K562 (cell line): ENCODE measurements at regions not wholly inside any gene's neighbourhood (a gene's known extent, or its start where the extent isn't known, plus 50 kb on each side); places are given as distances from the start of the nearest gene placed in this dataset.

Experiments
- ATAC-seq: fragments of 200-7000 bp; cut with Tn5 transposase; 3 replicates; pipeline ENCODE4 v1.9.1; 2020; ENCODE audit warnings: moderate library complexity
- BruUV-seq: library from RNA; stranded (reverse); fragments of 400-500 nt; replicated peaks from 2 replicates; lab custom pipeline; 2021; lab: Mats Ljungman, UMichigan
- CTCF ChIA-PET: fragments of 300-600 bp; formaldehyde crosslinking; extraction: SDS; loops from one replicate; lab custom pipeline; 2021; ENCODE audit warnings: low intra/inter-chr PET ratio; lab: Yijun Ruan, JAX
- POLR2A ChIA-PET: fragments of 300-600, 350-650 bp; sonication (Branson Sonifier 250); formaldehyde crosslinking; extraction: SDS; loops from one replicate; lab custom pipeline; 2021; ENCODE audit warnings: antibody characterized with exemption, inconsistent platforms; lab: Yijun Ruan, JAX
- DNase-seq, 4 experiments: peaks; one replicate each; pipeline versions ENCODE4 v3.0.0 to v3.0.0-alpha.2; 2011 to 2018; ENCODE audit warnings: low spot score in 3 of 4, mixed read lengths in 3 of 4; ENCODE audit errors: extremely low read depth in 1 of 4
- FAIRE-seq: peaks from 2 replicates; lab custom pipeline; 2011; peaks lifted over from hg19 to GRCh38; lab: Jason Lieb, UNC
- H2AFZ ChIP-seq: 2 replicates; pipeline ENCODE4 v1.6.0; 2011; ENCODE audit warnings: low read depth, low read length, control low read depth, inconsistent platforms
- H3K27ac ChIP-seq: fragments of 200-600 bp; 3 replicates; pipeline ENCODE4 v1.8.0; 2011; ENCODE audit warnings: low read depth, mild to moderate bottlenecking, control low read depth, inconsistent platforms, low read length, moderate library complexity, mixed read lengths; ENCODE audit errors: extremely low read depth
- H3K27me3 ChIP-seq, 2 experiments: fragments of 300-600 bp in 1 of 2; 2 replicates in 1 of 2; 3 replicates in 1 of 2; pipeline versions ENCODE4 v1.6.0 to v1.8.0; 2011; ENCODE audit warnings: inconsistent platforms in 2 of 2, low read length in 2 of 2, mild to moderate bottlenecking in 1 of 2, mixed read lengths in 1 of 2, moderate library complexity in 1 of 2; ENCODE audit not compliant: control insufficient read depth in 2 of 2, insufficient read depth in 2 of 2
- H3K36me3 ChIP-seq: fragments of 300-600 bp; 3 replicates; pipeline ENCODE4 v1.8.0; 2011; ENCODE audit warnings: mild to moderate bottlenecking, low read length, inconsistent platforms; ENCODE audit not compliant: control insufficient read depth, insufficient read depth
- H3K4me1 ChIP-seq, 2 experiments: fragments of 200-600 bp in 1 of 2; replicated peaks in 1 of 2; 2 replicates in 1 of 2; 3 replicates in 1 of 2; pipeline versions ENCODE4 v1.5.1 to v1.8.0; 2011; ENCODE audit warnings: inconsistent platforms in 2 of 2, low read length in 2 of 2, mild to moderate bottlenecking in 1 of 2, mixed read lengths in 1 of 2, moderate library complexity in 1 of 2; ENCODE audit not compliant: control insufficient read depth in 2 of 2, insufficient read depth in 2 of 2
- H3K4me2 ChIP-seq: 2 replicates; pipeline ENCODE4 v1.6.1; 2011; ENCODE audit warnings: low read length, control low read depth, inconsistent platforms, mixed read lengths; ENCODE audit not compliant: insufficient read depth
- H3K4me3 ChIP-seq: fragments of 200-600 bp; sonication (generic), shearing (Covaris generic); 2 replicates; pipeline ENCODE4 v1.5.1; 2016; ENCODE audit warnings: control low read depth, inconsistent platforms
- H3K79me2 ChIP-seq: fragments of 200-600 bp; 3 replicates; pipeline ENCODE4 v1.8.0; 2011; ENCODE audit warnings: low read length, inconsistent platforms; ENCODE audit not compliant: control insufficient read depth, insufficient read depth
- H3K9ac ChIP-seq, 2 experiments: 2 replicates each; pipeline versions ENCODE4 v1.6.0 to v1.6.1; 2011; ENCODE audit warnings: low read depth in 2 of 2, low read length in 2 of 2, control low read depth in 1 of 2, inconsistent platforms in 1 of 2, mild to moderate bottlenecking in 1 of 2, mixed read lengths in 1 of 2; ENCODE audit not compliant: insufficient read depth in 1 of 2
- H3K9me1 ChIP-seq: one replicate; pipeline ENCODE4 v1.6.0; 2011; ENCODE audit warnings: inconsistent platforms, mild to moderate bottlenecking, low read length, moderate library complexity; ENCODE audit not compliant: control insufficient read depth, insufficient read depth
- H3K9me3 ChIP-seq: replicated peaks from 2 replicates; pipeline ENCODE4 v1.5.1; 2011; ENCODE audit warnings: low read depth, low read length, inconsistent platforms; ENCODE audit not compliant: control insufficient read depth, insufficient read depth
- H4K20me1 ChIP-seq: replicated peaks from 2 replicates; pipeline ENCODE4 v1.6.1; 2011; ENCODE audit warnings: low read length, inconsistent platforms, mixed read lengths; ENCODE audit not compliant: control insufficient read depth, insufficient read depth
- BMI1 ChIP-seq: fragments of 150-350 bp; IDR thresholded peaks from 2 replicates; pipeline ENCODE4 v1.6.1; 2014; ENCODE audit warnings: low read length
- CCNT2 ChIP-seq: IDR thresholded peaks from 2 replicates; pipeline ENCODE4 v1.6.1; 2011; ENCODE audit warnings: borderline replicate concordance, low read depth, mild to moderate bottlenecking, moderate library complexity, mixed read lengths, low read length; ENCODE audit not compliant: insufficient read length; ENCODE audit errors: extremely low read depth
- MEIS2 ChIP-seq: fragments of 450-650 bp; IDR thresholded peaks from 2 replicates; pipeline ENCODE4 v1.6.1; 2014; ENCODE audit warnings: mild to moderate bottlenecking; ENCODE audit not compliant: partially characterized antibody
- WGBS: fragments of 100-300 bp; shearing (Covaris generic); methylation state at CpG from one replicate; pipeline ENCODE4 v1.1.6; 2016; ENCODE audit warnings: low coverage, mixed read lengths; ENCODE audit not compliant: insufficient coverage; ENCODE audit errors: missing lambda C conversion rate; 5-methylcytosine and 5-hydroxymethylcytosine counted together
- in situ Hi-C: fragments of 300-500 bp; cut with MboI; formaldehyde crosslinking; loops from 4 replicates; pipeline ENCODE4 v1.15.0; 2018; ENCODE audit warnings: inconsistent platforms, mixed read lengths
- intact Hi-C: fragments of 100-400 bp; cut with micrococcal nuclease; formaldehyde crosslinking; loops from 2 replicates; pipeline ENCODE4 v1.14.2; 2022
- TF ChIP-seq, protein P1 (sequence below), 2 experiments: fragments of 450-650 bp; IDR thresholded peaks; 2 replicates each; pipeline ENCODE4 v1.6.1; 2016

DNA sequence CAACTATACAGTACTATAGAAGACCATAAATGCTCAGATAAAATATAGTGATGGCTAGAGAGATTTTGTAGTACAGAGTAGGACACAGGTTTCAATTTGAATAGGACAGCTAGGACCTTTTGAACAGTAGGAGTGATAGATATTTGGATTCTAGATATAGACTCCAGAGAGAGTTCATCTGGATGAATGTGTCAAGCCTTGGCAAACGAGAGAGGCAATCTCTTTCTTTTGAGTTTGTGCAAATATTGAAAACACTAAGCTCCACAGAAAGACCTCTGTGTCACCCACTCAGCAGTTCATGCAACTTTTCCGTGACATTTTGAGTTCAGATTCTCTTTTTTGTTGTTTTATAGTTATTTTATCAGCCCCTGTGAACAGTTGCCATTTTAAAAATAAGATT is 834.3 kb upstream of the COBL start:
- 0% methylated on average over 2 of the region's 2 CpGs for WGBS
- FAIRE-seq (no peak), DNase-seq (no peak), ATAC-seq (no peak)
- ChIA-PET POLR2A (no interaction called here), CTCF (no interaction called here)
- no peak overlapping the region for H3K9ac ChIP-seq
- no peaks in the 10 kb centered on the region for H3K9me1 ChIP-seq
- H3K36me3 ChIP-seq: no peaks in the 10 kb centered on the region
- no peak for TF ChIP-seq MEIS2
- TF ChIP-seq BMI1: no peak
- TF ChIP-seq, protein P1, sequence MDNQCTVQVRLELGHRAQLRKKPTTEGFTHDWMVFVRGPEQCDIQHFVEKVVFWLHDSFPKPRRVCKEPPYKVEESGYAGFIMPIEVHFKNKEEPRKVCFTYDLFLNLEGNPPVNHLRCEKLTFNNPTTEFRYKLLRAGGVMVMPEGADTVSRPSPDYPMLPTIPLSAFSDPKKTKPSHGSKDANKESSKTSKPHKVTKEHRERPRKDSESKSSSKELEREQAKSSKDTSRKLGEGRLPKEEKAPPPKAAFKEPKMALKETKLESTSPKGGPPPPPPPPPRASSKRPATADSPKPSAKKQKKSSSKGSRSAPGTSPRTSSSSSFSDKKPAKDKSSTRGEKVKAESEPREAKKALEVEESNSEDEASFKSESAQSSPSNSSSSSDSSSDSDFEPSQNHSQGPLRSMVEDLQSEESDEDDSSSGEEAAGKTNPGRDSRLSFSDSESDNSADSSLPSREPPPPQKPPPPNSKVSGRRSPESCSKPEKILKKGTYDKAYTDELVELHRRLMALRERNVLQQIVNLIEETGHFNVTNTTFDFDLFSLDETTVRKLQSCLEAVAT (IDR thresholded peaks at IDR 0.05): no peak
- H3K4me1 ChIP-seq: no peaks in the 10 kb centered on the region
- in situ Hi-C loops: no loop called here
- no peak overlapping the region for H2AFZ ChIP-seq
- H4K20me1 ChIP-seq: no peaks in the 10 kb centered on the region
- H3K4me3 ChIP-seq: no peak overlapping the region
- H3K4me2 ChIP-seq: no peak overlapping the region
- no peak overlapping the region for H3K27ac ChIP-seq
- H3K79me2 ChIP-seq: no peaks in the 10 kb centered on the region
- no TSS peak for BruUV-seq
- H3K9me3 ChIP-seq: no peaks in the 10 kb centered on the region
- intact Hi-C loops: no loop called here
- H3K27me3 ChIP-seq: no peaks in the 10 kb centered on the region

DNA sequence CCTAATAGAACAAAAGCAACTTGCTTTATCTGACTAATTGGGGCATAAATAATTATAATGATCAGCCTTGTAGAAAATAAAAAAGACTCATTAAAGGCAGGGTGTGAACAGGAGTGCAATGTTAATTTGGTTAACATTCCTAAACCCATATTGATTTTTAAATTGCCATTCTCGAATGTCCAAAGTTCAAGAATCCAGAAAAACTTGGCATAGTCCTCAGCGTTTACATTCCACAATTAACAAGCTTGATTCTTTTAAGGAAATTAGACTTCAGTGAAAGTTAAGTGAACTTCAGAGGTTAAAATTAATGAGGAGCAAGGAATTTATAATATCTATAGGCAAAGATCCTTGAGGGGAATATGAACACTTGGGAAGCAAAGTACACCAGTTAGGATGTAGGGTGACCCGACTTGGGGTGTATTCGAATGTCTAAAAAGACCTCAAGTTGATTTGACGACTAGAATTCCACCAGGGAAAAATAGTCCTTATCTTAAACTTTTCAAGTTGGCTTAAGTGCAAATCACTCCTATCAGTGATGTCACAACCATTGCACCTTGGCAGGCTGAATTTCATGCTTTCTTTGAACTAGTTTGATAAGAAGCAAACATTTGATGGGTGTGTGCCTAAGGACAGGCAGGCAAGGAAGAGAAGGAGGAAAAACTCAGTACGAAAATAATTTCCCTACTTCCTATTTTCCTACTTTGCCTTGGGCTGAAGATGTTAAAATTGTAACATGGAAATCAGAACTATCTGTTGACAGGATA is 830.4 kb upstream of the COBL start:
- no peaks in the 10 kb centered on the region for H3K9me1 ChIP-seq
- H4K20me1 ChIP-seq: no peaks in the 10 kb centered on the region
- no peak overlapping the region for H2AFZ ChIP-seq
- H3K79me2 ChIP-seq: no peaks in the 10 kb centered on the region
- no peaks in the 10 kb centered on the region for H3K27me3 ChIP-seq
- no peaks in the 10 kb centered on the region for H3K4me1 ChIP-seq
- intact Hi-C loops: no loop called here
- no peak overlapping the region for H3K4me3 ChIP-seq
- TF ChIP-seq CCNT2: no peak
- TF ChIP-seq, all 486 proteins: peak for 0
- WGBS: 0% methylated on average over 6 of the region's 6 CpGs
- no peak for DNase-seq
- no peak for FAIRE-seq
- H3K36me3 ChIP-seq: no peaks in the 10 kb centered on the region
- H3K9me3 ChIP-seq: no peaks in the 10 kb centered on the region
- ChIA-PET CTCF (no interaction called here), POLR2A (no interaction called here)
- H3K4me2 ChIP-seq: no peak overlapping the region
- no TSS peak for BruUV-seq
- H3K27ac ChIP-seq: no peak overlapping the region
- H3K9ac ChIP-seq: no peak overlapping the region
- in situ Hi-C loops: no loop called here
- ATAC-seq: no peak
